ACC112 (cell line): ENCODE measurements at regions not wholly inside any gene's neighbourhood (a gene's known extent, or its start where the extent isn't known, plus 50 kb on each side); places are given as distances from the start of the nearest gene placed in this dataset.

Experiments used
- H2AFZ ChIP-seq: fragments of 200-600 bp; sonication (generic); one replicate; pipeline ENCODE4 v1.6.0; 2017; ENCODE audit warnings: antibody characterized with exemption, low read length; ENCODE audit not compliant: unreplicated experiment
- H3K27ac ChIP-seq: fragments of 200-600 bp; sonication (generic); 2 replicates; pipeline ENCODE4 v1.5.1; 2014; ENCODE audit warnings: low read depth, mild to moderate bottlenecking, antibody characterized with exemption, low read length, moderate library complexity
- H3K27me3 ChIP-seq: fragments of 200-600 bp; sonication (generic); 2 replicates; pipeline ENCODE4 v1.6.1; 2014; ENCODE audit warnings: mild to moderate bottlenecking, antibody characterized with exemption, low read length, moderate library complexity, mixed read lengths; ENCODE audit not compliant: insufficient read depth
- H3K36me3 ChIP-seq: fragments of 200-600 bp; sonication (generic); 2 replicates; pipeline ENCODE4 v1.6.1; 2016; ENCODE audit warnings: mild to moderate bottlenecking, antibody characterized with exemption, low read length, moderate library complexity, mixed read lengths; ENCODE audit not compliant: insufficient read depth
- H3K4me1 ChIP-seq: fragments of 200-600 bp; sonication (generic); one replicate; pipeline ENCODE4 v1.6.1; 2016; ENCODE audit warnings: low read length, mixed read lengths; ENCODE audit not compliant: insufficient read depth, unreplicated experiment, control insufficient read depth
- H3K4me3 ChIP-seq: fragments of 200-600 bp; sonication (generic); 2 replicates; pipeline ENCODE4 v1.5.1; 2014; ENCODE audit warnings: mild to moderate bottlenecking, low read depth, low read length
- H3K79me2 ChIP-seq: fragments of 200-600 bp; sonication (generic); one replicate; pipeline ENCODE4 v1.6.0; 2016; ENCODE audit warnings: low read length; ENCODE audit not compliant: control insufficient read depth, unreplicated experiment, insufficient read depth

DNA sequence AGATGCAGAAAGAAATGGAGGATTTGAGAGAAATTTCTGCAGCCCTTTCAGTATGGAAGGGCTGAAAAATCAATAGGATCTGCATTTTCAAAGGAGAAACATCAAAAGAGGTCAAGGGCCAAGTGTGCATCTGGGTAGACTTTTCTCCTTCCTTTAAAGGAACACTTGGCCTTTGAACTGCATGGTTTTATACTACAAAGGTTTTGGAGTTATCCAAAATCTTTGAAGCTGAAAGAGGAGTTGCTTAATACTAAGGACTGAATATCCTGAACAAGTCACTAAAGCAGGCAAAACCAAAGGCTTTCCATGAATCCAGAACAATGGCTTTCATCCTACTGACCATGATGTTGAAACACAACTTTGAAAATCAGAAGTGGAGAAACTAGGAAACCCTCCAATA lies 553.7 kb upstream of the LMCD1 start:
- Histone ChIP-seq H3K27ac (no peak overlapping the region), H3K4me1 (no peaks in the 10 kb centered on the region), H3K79me2 (no peaks in the 10 kb centered on the region), H3K4me3 (no peak overlapping the region), H3K27me3 (no peaks in the 10 kb centered on the region), H2AFZ (no peak overlapping the region), H3K36me3 (no peaks in the 10 kb centered on the region)

DNA sequence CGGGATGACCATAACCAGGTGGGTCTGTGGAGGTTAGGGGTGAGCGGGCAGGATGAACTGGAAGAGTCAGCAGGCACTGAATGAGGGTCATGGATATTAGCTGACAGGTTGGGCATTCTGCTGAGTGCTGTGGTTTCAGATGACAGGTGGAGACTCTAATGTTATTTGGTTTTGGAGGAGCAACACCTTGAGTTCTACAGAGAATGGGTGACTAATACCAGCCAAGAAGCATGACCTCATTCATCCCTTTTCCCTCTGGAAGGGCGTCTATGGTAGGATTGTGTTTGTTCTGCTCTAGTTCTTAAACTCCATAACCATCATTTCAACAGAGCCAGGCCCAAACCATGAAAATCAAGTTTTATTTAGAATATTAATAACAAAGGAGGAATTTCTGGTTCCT lies 550.7 kb upstream of the LMCD1 start:
- no peaks in the 10 kb centered on the region for H3K27me3 ChIP-seq
- no peaks in the 10 kb centered on the region for H3K79me2 ChIP-seq
- H3K4me3 ChIP-seq, result no peak overlapping the region
- H3K27ac ChIP-seq, result no peak overlapping the region
- no peaks in the 10 kb centered on the region for H3K4me1 ChIP-seq
- H3K36me3 ChIP-seq, result no peaks in the 10 kb centered on the region
- H2AFZ ChIP-seq, result no peak overlapping the region

DNA sequence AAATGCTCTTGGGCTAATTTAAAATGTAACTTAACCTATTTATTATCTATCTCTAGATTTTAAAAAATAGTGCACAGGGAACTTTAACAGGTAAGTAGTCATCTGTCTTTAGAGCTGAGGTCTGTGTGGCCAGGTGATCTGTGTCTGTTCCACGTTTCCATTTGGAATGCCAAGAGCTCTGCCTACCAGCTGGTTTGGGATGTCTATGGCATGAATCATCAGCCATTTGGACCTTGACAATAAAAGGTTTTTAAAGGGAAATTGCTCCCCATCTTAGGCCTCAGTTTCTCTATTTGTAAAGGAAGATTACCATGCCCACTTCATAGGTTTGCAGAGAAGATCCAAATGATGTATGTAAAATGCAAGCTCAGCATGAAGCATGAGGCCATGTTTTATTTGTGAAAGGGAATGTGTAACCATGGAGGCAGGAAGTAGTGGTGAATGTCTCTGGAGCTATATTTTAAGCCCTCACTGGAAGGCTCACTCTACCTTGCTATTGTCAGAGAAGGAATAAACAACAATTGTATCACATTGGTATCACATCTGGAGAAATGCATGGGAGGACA lies 548.1 kb upstream of the LMCD1 start:
- Histone ChIP-seq H2AFZ (no peak overlapping the region), H3K4me3 (no peak overlapping the region), H3K27ac (no peak overlapping the region), H3K27me3 (no peaks in the 10 kb centered on the region), H3K4me1 (no peaks in the 10 kb centered on the region), H3K79me2 (no peaks in the 10 kb centered on the region), H3K36me3 (no peaks in the 10 kb centered on the region)

DNA sequence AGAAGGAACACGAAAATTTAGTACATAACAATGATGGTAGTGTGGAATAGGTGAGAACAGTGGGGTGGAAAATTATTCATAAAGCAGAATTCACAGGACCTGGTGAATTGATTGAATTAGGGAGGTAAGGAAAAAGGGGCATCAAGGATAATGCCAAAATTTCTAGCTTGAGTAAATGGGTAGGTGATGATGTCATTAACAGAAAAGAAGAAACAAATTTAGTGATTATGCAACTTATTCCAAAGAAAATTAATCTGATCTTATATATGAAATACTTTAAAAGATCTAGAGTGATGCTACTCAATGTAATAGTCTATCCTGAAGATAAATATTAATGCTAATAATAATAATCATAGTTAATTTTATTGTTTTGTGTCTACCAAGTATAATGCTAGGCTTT lies 544.6 kb upstream of the LMCD1 start:
- H3K27ac ChIP-seq, result no peak overlapping the region
- H3K79me2 ChIP-seq, result no peaks in the 10 kb centered on the region
- H3K4me1 ChIP-seq, result no peaks in the 10 kb centered on the region
- no peaks in the 10 kb centered on the region for H3K27me3 ChIP-seq
- H3K4me3 ChIP-seq, result no peak overlapping the region
- H3K36me3 ChIP-seq, result no peaks in the 10 kb centered on the region
- H2AFZ ChIP-seq, result no peak overlapping the region

DNA sequence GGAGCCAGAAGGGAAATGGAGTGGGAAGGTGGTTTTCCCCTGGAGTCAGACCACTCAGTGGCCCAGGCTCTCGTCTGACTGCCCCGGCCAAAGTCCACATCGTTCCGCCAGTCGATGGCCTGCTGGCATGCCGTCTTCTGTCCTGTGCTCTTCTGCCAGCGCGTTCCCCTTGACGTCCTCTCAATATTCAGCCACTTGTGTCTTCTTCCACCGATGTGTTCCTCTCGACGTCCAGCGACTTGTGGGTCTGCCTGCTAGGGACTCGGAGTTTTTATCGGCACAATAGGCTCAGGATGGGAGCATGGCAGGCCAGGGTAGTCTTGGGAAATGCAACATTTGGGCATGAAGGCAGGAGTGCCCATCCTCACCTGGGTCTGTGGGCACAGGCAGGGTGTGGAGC lies 542.5 kb upstream of the LMCD1 start:
- H3K36me3 ChIP-seq, result no peaks in the 10 kb centered on the region
- no peak overlapping the region for H3K4me3 ChIP-seq
- H3K4me1 ChIP-seq, result no peaks in the 10 kb centered on the region
- no peak overlapping the region for H2AFZ ChIP-seq
- no peak overlapping the region for H3K27ac ChIP-seq
- no peaks in the 10 kb centered on the region for H3K27me3 ChIP-seq
- H3K79me2 ChIP-seq, result no peaks in the 10 kb centered on the region

DNA sequence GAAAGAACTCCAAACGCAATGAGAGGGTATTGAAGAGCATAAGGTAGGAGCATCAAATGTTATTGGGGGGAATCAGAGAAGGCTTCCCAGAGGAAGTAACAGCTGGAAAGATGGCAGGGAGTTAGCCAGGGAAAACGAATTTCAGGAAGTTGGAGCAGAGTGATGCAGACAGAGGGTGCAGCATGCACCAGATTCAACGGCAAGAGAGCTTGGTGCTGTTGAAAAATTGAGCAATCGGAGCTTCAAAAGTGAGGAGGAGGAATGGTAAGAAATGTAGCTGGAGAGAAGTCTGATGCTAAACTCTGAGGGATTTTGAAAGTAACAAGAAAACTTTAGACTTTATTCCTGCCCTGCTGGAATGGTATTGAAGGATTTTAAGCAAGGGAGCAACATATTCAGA lies 541.0 kb upstream of the LMCD1 start:
- Histone ChIP-seq H3K27ac (no peak overlapping the region), H3K79me2 (no peaks in the 10 kb centered on the region), H3K4me3 (no peak overlapping the region), H3K36me3 (no peaks in the 10 kb centered on the region), H3K27me3 (no peaks in the 10 kb centered on the region), H3K4me1 (no peaks in the 10 kb centered on the region), H2AFZ (no peak overlapping the region)

DNA sequence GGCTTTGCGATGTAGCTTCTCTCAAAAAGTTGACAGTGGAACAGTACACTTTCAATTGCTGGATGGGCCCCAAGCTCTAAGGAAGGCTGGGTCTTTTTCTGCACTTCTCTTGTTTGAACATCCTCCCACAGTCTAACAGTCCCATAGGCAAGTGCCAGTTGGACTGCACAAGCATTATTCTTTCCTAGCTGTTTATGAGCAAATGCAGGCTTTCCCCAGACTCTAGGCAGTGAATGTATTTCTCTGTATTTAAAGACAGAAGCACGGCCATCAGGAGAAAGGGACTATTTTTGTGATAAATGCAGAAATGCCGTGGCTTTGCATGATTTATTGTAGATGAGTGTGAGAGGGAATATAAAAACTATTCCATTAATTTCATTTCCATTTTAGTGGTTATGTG lies 539.3 kb upstream of the LMCD1 start:
- Histone ChIP-seq H3K79me2 (no peaks in the 10 kb centered on the region), H3K4me1 (no peaks in the 10 kb centered on the region), H3K27ac (no peak overlapping the region), H3K4me3 (no peak overlapping the region), H3K36me3 (no peaks in the 10 kb centered on the region), H2AFZ (no peak overlapping the region), H3K27me3 (no peaks in the 10 kb centered on the region)

DNA sequence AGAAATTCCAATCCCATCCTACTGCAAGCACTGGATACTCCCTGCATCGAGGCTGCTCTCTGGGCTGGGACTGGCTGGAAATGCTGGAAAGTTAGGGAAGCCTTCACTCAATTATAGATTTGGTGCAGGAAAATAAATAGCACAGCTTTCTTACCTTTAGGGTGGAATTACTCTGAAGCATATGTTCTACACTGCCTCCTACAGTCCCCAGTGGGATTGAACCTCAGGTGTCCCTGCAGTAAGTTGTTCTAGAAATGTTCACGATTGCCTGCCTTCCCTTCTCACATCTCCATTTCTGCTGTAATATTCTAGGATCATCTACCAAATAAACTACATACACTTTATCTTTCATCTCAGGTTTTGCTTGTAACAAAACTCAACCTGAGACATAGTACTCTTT lies 536.7 kb upstream of the LMCD1 start:
- Histone ChIP-seq H3K4me1 (no peaks in the 10 kb centered on the region), H3K36me3 (no peaks in the 10 kb centered on the region), H3K79me2 (no peaks in the 10 kb centered on the region), H2AFZ (no peak overlapping the region), H3K27me3 (no peaks in the 10 kb centered on the region), H3K27ac (no peak overlapping the region), H3K4me3 (no peak overlapping the region)

DNA sequence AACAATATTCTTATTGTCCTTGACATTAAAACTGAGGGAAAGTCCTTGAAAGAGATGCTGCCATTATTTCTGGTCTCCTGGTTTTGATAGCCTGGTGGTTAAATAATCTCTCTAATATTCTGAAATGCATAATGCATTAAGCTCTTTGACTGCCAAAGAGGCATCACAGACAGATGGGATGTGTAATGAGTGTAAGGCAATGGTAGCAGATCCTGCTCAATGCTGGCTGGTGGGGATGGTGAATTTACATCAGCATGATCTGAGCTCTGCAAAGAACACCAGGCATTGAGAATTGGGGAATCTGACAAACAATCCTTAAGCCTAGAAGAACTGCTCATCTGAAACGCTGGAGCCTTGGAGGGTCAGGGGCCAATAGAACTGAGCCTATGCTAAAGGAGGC lies 528.6 kb upstream of the LMCD1 start:
- H2AFZ ChIP-seq, result no peak overlapping the region
- H3K27me3 ChIP-seq, result no peaks in the 10 kb centered on the region
- no peaks in the 10 kb centered on the region for H3K36me3 ChIP-seq
- no peaks in the 10 kb centered on the region for H3K79me2 ChIP-seq
- no peak overlapping the region for H3K4me3 ChIP-seq
- H3K27ac ChIP-seq, result no peak overlapping the region
- no peaks in the 10 kb centered on the region for H3K4me1 ChIP-seq

DNA sequence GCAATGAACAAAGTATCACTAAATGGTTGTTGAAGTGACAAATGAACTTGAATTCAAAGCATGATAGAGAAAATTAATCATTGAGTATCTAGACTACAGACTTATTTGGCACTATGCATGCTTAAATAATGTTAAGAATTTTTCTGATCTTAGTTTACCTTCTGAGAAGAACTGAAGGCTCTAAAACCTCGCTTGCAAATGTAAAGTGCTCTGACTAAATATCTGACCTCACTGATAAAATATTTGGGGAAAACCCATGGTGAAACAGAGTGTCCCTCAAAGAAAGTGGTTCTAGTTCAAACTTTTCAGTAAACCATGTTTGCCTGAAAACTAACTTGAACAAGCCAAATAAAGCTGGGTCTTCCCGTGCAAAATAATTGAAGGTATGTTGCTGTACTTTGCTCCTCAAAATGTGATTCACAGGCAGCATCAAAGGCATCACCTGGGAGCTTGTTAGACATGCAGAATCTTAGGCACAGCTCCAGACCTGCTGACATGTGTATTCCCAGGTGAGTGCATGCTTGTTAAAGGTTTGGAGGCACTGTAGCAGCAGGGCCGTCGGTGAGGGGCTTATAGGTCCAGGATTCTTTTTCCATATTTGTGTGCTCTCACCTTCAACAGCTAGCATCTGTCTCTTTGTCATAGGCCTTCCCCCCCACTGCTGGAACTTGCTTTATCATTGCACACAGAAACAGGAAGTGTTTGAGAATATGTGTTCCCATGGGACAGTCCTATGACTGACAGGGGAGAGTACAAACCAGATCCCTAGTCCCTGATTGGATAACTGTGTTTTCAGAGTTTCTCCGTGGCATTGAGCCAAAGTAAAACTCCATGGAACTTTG lies 524.2 kb upstream of the LMCD1 start:
- Histone ChIP-seq H3K36me3 (no peaks in the 10 kb centered on the region), H3K27ac (no peak overlapping the region), H3K4me1 (no peaks in the 10 kb centered on the region), H3K27me3 (no peaks in the 10 kb centered on the region), H2AFZ (no peak overlapping the region), H3K4me3 (no peak overlapping the region), H3K79me2 (no peaks in the 10 kb centered on the region)

DNA sequence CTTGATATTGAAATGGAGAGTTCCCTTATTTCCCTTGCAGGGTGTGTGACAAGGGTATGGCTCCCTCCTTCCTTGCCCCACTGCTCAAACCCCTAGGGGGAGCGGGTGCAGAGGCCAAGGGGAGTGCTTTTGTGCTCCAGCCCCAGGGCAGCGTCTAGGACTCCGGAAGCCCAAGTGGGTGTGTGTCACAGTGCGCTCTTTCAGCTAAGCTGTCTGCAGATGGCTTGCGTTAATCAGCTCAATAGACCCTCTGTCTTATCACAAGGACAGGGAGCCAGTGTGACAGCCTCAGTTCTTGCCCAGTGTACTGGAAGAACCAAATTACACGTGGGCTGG lies 523.6 kb upstream of the LMCD1 start:
- no peak overlapping the region for H3K27ac ChIP-seq

More for the DNA sequence above, 523.6 kb upstream of the LMCD1 start:
- Histone ChIP-seq H3K4me1 (no peaks in the 10 kb centered on the region), H3K27me3 (no peaks in the 10 kb centered on the region), H3K36me3 (no peaks in the 10 kb centered on the region), H3K4me3 (no peak overlapping the region), H3K79me2 (no peaks in the 10 kb centered on the region), H2AFZ (no peak overlapping the region)
